ENCODE measurements at regions not wholly inside any gene's neighbourhood (a gene's known extent, or its start where the extent isn't known, plus 50 kb on each side); places are given as distances from the start of the nearest gene placed in this dataset.

- TF ChIP-seq CTCF (conservative IDR thresholded peaks at IDR 0.05; ENCODE audit: low read depth, low read length), result no peak
- no peak for TF ChIP-seq EZH2 (IDR thresholded peaks at IDR 0.05; ENCODE audit: borderline replicate concordance, low read depth, low read length, poor library complexity, severe bottlenecking)
Observed at GRCh38 chr13:48797127-48797526, 143.4 kb downstream of the CYSLTR2 start.
